ENCODE measurements at regions not wholly inside any gene's neighbourhood (a gene's known extent, or its start where the extent isn't known, plus 50 kb on each side); places are given as distances from the start of the nearest gene placed in this dataset.

- FAIRE-seq = no peak
Observed at GRCh38 chr22:45071618-45072017, 61.8 kb upstream of the PHF21B start.

More at GRCh38 chr22:45071618-45072017, 61.8 kb upstream of the PHF21B start:
- H3K9me3 ChIP-seq (replicated peaks; ENCODE audit: control insufficient read depth, insufficient read depth, low read length) = no peaks in the 10 kb centered on the region
- no peak overlapping the region for H3K4me3 ChIP-seq (replicated peaks in 1 of 3; ENCODE audit: insufficient read depth in 1 of 3, low read depth in 1 of 3, low read length in 3 of 3)
- ChIA-PET POLR2A (no interaction called here), CTCF (interaction anchor here (0.8 kb wide), 1 partner anchor 10 kb away, joined by 5 read pairs; no protein-coding TSS in a partner anchor)
- H3K4me2 ChIP-seq (ENCODE audit: insufficient read depth, low read length) = no peak overlapping the region
- no peak overlapping the region for H3K27ac ChIP-seq (ENCODE audit: insufficient read depth, low read depth, low read length)
- no peak overlapping the region for H3K9ac ChIP-seq (replicated peaks; ENCODE audit: extremely low read depth, insufficient read depth, low read length)
- no peaks in the 10 kb centered on the region for H3K9me1 ChIP-seq (replicated peaks; ENCODE audit: control insufficient read depth, extremely low read depth, insufficient read depth, low read length)
- TF ChIP-seq MYC (IDR thresholded peaks at IDR 0.05; ENCODE audit: low read depth, low read length) = no peak
- TF ChIP-seq POLR2A (IDR thresholded peaks at IDR 0.05; ENCODE audit: low read depth, low read length) = no peak
- no peak for TF ChIP-seq POLR2AphosphoS5 (IDR thresholded peaks at IDR 0.05; ENCODE audit: insufficient read depth, low read depth, low read length)
- TF ChIP-seq GATA2 (IDR thresholded peaks at IDR 0.05; ENCODE audit: insufficient read depth, insufficient read length, low read depth, low read length) = no peak
- TF ChIP-seq CTCF (IDR thresholded peaks at IDR 0.05; ENCODE audit: extremely low read depth in 1 of 2, insufficient read depth in 1 of 2, low read depth in 1 of 2, low read length in 2 of 2) = no peak
- TF ChIP-seq JUN (IDR thresholded peaks at IDR 0.05; ENCODE audit: borderline replicate concordance, insufficient read depth, insufficient read length, low read depth) = no peak
- dilution Hi-C loops (cut with MboI; ENCODE audit: extremely low pct_ligation_motif_present, low sequenced_read_pairs) = no loop called here
- no peak for DNase-seq (ENCODE audit: low read depth, low spot score)
- H3K36me3 ChIP-seq (ENCODE audit: control insufficient read depth in 2 of 2, extremely low read depth in 1 of 2, insufficient read depth in 2 of 2, low read length in 2 of 2) = no peaks in the 10 kb centered on the region
- H4K20me1 ChIP-seq (replicated peaks; ENCODE audit: control insufficient read depth, extremely low read depth, insufficient read depth, low read length) = no peaks in the 10 kb centered on the region
- no peaks in the 10 kb centered on the region for H3K79me2 ChIP-seq (ENCODE audit: control insufficient read depth, insufficient read depth, low read length)
- BruUV-seq (replicated peaks) = no TSS peak
- no peaks in the 10 kb centered on the region for H3K4me1 ChIP-seq (ENCODE audit: control insufficient read depth, extremely low read depth, insufficient read depth, low read length)
- H3K27me3 ChIP-seq (ENCODE audit: control insufficient read depth in 2 of 2, insufficient read depth in 2 of 2, low read length in 2 of 2) = no peaks in the 10 kb centered on the region
- intact Hi-C loops (cut with micrococcal nuclease) = no loop called here
- H2AFZ ChIP-seq (ENCODE audit: low read depth, low read length) = no peak overlapping the region
